ENCODE measurements at regions not wholly inside any gene's neighbourhood (a gene's known extent, or its start where the extent isn't known, plus 50 kb on each side); places are given as distances from the start of the nearest gene placed in this dataset.
"Not testable (repeated sequence)": the region's sequence is repeated elsewhere in the genome, so short reads cannot be mapped to it uniquely, and the experiment has no call there.

DNA sequence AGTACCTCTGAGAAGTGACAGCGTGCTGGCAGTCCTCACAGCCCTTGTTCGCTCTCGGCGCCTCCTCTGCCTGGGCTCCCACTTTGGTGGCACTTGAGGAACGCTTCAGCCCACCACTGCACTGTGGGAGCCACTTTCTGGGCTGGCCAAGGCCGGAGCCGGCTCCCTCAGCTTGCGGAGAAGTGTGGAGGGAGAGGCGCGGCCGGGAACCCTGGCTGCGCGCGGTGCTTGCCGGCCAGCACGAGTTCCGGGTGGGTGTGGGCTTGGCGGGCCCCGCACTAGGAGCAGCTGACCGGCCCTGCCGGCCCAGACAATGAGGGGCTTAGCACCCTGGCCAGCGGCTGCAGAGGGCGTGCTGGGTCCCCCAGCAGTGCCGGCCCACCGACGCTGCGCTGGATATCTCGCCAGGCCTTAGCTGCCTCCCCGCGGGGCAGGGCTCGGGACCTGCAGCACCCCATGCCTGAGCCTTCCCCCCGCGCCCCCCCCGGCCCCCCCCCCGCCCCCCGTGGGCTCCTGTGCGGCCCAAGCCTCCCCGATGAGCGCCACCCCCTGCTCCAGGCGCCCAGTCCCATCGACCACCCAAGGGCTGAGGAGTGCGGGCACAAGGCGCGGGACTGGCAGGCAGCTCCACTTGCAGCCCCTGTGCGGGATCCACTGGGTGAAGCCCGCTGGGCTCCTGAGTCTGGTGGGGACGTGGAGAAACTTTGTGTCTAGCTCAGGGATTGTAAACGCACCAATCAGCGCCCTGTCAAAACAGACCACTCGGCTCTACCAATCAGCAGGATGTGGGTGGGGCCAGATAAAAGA lies 847.7 kb upstream of the CDH6 start:
- not testable (repeated sequence) for DNase-seq

DNA sequence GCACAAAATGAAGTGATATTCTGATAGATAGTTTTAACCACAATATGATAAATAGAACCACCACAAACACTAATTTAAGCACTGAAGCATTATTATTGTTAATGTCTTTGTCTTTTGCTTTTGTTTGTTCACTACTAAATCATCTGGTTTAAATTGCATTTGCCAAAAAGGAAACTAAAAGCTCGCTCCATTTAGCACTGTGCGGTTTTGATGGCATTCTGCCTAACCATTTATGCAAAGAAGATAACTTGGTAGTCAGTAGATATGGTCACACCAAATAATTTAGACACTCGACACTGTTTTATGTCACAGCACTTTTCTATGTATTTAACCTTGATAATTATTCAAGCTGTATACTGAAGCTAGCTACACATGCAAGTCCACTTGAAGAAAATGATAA lies 849.8 kb upstream of the CDH6 start:
- no peak for DNase-seq

DNA sequence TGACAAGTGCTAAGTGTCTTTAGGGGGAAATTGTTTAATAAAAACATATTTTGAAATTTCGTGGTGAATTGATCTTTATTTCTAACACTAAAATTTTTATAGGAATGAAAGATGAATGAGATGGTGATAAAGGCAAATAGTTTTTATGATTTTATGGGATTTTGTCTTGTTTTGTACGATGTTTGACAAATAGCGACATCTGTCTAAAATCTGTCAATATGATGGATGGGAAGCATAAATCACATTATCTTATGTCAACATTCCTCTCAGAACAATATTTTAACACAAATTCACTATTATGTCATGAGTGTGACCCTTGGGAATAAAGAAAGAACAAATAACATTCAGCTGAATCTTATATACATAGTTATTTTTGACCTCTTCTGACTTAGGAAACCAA lies 852.0 kb upstream of the CDH6 start:
- no peak for DNase-seq

DNA sequence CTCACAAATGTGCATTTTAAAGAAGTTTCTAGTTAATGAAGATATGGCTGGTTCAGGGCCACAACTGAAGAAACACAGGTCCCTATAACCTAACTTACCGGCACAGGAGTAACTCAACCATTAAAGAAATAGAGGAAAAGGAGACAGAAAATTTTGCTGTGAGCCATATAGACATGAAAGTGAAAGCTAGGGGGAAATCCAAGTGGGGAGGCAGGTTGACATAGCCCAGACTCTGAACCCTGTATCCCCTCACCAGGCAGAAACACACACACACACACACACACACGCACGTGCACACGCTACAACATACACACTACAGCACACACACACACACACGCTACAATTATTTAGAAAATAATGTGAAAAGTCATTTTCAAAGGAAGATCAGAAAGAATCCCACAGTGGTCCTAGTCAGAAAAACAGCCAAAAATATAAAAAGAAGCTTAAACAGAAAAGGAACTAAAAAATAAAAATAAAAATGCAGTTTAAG lies 856.4 kb upstream of the CDH6 start:
- DNase-seq: no peak

DNA sequence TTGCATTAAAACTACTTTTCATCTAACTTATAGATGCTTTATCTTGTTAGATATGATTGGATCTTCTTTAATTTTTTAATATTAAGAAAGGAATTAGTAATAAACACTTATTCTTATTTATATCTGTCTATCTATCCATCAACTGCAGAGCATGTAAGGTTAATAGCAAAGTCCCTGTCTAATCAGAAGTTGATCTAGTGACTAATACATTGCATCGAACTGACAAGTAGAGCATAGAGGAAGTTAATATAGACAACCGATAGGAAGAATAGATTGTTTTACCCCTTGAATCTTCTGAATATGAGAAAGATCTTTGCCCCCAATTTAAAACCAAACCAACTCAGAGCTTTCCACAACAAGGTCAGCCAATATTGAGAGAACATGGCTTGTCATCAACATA lies 862.0 kb upstream of the CDH6 start:
- DNase-seq: no peak

DNA sequence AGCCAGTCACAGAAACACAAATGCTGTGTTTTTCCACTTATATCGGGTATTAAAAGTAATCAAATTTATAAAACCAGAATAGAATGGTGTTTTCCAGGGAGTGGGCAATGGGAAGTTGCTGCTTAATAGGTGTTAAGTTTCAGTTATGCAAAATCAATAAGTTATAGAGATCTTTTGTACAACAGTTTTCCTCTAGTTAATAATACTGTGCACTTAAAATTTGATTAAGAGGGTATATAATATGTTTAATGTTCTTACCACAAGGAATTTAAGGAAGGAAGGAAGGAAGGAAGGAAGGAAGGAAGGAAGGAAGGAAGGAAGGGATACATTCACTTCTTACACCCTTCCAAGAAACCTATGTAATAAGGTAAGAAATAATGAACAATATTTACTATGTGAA lies 867.7 kb upstream of the CDH6 start:
- no peak for DNase-seq

DNA sequence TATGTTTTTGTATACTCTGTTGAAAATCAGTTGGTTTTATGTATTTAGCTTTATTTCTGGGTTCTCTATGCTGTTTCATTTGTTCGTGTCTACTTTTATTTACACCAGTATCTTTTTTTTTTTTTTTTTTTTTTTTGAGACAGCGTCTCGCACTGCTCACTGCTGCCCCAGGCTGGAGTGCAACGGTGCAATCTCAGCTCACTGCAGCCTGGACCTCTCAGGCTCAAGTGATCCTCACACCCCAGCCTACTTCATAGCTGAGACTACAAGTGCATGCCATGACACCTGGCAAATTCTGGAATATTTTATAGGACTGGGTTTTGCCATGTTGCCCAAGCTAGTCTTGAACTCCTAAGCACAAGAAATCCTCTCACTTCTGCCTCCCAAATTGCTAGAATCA lies 869.4 kb upstream of the CDH6 start:
- no peak for DNase-seq

DNA sequence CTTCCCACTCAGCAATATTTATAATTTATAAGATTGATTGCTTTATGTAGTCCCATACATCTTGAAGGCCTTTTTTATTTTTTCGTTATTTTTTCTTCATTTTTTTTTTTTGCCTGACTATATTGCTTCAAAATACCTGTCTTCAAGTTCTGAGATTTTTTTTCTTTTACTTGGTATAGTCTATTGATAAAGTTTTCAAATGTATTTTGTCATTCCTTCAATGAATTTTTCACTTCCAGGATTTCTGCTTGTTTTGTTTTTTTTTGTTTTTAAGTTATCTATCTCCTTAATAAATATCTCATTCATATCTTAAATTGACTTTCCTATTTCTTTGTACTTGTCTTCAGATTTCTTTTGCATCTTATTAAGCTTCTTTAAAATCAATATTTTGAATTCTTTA lies 905.6 kb upstream of the CDH6 start:
- DNase-seq: no peak

DNA sequence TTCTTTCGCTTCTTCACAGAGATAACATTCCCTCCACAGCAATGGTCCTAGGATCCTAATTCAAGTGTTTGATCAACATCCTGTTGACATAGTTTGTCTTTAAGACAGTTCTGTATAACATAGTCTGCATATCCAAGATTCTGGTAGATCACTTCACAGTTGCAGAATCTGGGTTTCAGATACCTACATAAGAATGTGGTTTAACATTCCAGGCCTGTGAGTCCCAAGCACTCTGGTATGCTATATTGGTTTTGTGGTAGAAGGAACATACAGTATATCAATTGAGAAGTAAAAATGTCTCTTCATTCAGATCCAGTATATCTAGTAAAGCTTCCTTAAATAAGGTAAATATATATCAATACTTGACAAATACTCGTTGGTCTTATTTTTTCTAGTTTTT lies 914.2 kb upstream of the CDH6 start:
- DNase-seq: no peak

DNA sequence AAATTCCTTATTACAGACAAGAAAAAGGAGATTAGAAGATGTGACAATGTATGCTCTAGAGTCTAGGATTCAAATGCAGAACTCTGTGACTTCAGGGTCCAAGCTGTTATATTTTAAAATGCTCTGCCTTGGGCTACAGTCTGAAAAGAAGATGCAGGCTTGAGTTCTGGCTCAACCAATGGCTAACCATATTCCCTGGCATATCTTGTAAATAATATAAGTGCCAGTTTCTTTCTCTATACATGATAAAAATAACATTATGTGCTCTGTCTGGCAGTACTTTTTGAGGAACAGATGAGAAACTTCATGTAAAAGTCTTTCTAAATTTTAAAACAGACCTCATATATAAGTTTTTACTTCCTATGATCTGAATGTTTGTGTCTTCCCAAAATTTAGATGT lies 926.5 kb upstream of the CDH6 start:
- DNase-seq: no peak

DNA sequence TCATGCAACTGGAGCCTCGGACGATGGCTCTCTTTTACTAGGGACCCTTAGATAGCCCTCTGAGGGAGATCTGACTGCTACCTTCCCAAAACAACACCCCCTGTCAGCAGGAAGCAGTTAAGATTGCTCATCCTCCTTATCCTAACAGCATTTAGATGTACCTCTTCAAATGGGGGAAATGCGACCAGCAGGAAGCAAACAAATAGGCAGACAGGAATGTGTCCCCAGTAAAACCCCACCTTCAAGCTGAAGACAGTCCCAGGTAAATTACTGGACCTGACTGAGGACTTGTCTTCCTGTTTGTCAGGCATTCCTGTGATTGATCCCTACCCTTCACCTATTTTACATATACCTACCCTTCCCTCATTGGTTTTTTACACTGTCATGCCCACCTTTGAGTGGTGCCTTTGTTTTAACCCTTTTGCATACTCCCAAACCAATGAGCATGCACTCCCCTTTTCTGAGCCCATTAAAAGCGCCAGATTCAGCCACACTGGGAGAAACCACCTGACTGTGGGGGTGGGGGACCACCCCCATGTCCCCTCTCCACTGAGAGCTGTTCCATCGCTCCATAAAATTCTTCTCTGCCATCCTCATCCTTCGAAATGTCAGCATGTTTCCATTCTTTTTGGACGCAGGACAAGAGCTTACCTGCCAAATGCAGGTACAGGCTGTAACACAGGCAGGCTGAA lies 954.0 kb upstream of the CDH6 start:
- DNase-seq: no peak

DNA sequence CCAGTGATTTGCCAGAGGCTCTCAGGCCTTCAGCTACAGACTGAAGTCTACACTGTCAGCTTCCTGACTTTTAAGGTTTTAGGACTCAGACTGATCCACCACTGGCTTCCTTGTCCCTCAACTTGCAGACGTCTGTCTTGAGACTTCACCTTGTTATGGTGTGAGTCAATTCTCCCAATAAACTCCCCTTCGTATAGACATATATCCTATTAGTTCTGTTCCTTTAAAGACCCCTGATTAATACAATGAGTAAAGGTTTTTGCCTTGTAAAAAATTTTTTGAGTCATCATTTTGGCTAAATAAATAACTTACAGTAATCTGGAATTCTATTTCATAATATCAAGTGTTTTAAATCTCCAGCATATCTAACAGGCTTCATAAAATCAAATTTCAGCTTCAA lies 956.3 kb upstream of the CDH6 start:
- no peak for DNase-seq

DNA sequence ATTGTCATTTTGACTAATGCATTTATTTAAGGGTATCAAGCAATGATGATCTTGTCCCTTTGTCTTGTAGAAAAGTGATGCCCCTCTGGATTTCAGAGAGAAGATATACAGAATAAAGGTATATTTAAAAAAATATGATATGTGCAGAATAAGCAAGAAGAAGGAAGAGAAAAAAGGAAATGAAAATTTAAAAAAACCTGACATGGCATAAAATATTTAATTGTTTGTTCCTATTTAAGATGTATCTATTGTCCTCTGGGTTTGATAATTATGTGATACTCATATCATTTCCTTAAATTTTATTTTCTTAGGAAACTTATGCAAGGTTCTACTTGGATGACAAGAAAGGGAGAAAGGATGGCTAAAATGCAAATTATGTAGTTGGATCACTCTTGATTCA lies 983.7 kb upstream of the CDH6 start:
- no peak for DNase-seq

DNA sequence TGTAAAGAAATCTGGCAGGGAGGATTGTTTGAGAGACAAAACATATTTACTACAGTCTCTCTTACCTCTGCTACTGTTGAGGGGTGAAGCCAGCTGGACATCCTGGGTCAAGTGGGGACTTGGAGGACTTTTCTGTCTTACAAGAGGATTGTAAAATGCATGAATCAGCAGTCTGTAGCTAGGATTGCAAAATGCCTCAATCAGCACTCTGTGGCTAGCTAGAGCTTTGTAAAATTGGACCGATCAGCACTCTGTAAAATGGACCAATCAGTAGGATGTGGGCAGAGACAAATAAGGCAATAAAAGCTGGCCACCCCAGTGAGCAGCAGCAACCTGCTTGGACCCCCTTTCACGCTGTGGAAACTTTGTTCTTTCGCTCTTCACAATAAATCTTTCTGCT lies 995.8 kb upstream of the CDH6 start:
- DNase-seq: no peak

DNA sequence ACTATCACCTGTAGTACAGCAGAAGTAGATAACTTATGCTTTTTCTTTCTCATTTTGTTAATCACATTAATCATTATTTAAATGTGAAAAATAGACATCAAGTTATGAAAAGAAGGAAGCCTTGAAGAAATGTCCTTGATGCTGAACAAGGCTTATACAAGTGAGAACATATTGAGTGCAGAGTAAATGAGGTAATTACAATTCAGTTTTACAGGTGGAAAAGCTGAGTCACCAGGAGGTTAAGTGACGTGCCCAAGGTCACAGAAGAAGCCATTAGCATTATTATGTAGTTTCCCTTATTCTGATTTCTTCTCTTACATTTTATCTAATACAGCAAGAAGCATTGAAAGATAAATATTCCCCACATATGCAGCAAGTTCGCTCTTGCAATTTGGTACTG lies 998.5 kb upstream of the CDH6 start:
- DNase-seq: no peak

DNA sequence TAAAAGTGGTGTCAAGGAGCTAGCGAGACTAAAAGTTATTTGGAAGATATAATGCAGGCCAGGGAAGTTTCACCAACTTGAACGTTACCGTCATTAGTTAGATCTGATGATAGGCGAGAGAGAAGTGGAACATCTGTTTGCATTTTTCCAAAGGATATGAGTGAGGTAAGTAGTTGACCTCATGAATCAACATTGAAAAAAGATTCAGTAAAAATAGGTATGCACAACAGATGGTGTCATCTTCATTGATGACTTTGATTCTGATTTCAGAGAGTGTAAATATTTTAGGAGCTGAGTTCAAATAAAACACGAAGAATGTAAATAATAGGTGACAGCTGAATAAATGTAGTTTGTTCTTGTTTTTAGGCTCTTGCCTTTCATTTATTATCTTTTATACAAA lies 998.9 kb upstream of the CDH6 start:
- no peak for DNase-seq

DNA sequence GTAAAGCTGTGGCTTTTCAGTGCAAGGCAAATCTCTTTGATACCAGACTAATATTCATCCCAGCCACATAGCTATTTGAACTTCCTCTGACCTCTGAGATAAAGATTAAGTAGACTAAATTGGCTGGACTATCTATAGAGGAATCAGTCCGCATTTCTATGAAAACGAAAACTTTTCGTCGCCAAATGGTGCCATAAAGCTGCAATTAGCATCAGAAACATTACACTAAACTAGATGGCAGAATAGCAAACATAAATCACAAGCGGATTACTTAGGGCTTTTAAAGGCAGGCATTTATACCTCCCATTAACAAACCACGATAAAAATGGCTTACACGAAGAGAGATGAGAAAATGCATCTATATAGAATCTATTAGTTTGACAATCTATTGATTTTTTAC lies 1009.7 kb upstream of the CDH6 start:
- DNase-seq: no peak

DNA sequence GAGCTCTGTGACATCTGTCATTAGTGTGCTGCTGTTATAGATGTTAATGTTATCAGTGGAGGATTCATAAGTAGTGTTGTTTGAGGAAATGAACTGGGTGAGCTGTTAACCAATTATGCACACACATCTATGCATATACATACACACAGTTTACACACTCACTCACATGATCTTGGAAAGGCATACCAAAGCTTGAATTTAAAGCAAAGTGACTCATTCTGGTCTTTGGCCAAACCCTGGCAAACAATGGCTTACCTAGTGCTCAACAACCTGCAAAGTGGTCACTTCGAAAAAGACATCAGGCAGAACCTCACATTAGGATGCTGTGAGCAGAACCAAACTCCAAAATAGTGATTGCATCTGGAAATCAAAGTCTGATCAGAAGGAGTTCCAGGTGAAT lies 1037.3 kb upstream of the CDH6 start:
- DNase-seq: no peak

DNA sequence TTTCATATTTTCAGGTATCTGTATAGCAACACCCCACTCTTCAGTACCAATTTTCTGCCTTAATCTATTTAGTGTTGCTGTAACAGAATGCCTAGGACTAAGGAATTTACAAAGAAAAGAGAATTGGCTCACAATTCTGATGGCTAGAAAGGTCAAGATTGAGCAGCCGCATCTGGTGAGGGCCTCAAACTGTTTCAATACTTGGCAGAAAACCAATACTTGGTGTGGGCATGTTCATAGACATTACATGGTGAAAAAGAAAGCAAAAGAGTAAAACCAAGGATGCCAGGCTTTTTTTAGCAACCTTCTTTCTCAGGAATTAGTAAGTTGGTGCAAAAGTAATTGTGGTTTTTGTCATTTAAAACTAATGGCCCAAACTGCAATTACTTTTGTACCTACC lies 1041.1 kb upstream of the CDH6 start:
- DNase-seq: no peak

DNA sequence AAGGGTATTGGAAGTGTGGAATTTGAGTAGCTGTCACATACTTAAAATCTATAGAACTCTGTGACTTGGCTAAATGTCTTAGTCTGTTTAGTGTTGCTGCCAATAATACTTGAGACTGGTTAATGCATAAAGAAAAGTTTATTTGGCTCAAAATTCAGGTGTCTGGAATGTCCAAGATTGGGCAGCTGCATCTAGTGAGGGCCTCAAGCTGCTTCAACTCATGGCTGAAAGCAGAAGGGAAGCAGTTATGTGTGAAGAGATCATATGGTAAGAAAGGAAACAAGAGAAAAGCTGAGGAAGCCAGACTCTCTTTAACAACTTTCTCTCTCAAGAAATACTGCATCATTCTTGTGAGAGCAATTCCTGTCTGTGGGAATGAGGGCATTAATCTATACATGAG lies 1043.3 kb upstream of the CDH6 start:
- DNase-seq: no peak

DNA sequence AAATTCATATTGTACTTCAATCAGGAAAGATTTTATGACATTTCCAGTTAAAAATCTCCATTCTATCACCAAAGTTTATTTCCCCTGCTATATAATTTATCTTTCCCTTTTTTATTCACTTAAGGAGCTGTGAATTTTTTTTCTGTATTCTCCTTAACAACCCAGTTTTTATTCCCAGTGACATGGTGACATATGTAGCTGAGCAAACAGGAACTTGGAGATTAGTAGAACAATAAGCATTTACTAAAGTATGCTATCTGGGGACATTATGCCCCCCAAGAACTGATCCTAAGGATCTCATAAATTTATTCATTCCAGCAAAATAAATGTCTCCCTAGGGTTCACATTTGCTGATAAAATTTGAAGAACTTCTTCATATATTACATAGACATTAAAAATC lies 1044.0 kb upstream of the CDH6 start:
- no peak for DNase-seq

DNA sequence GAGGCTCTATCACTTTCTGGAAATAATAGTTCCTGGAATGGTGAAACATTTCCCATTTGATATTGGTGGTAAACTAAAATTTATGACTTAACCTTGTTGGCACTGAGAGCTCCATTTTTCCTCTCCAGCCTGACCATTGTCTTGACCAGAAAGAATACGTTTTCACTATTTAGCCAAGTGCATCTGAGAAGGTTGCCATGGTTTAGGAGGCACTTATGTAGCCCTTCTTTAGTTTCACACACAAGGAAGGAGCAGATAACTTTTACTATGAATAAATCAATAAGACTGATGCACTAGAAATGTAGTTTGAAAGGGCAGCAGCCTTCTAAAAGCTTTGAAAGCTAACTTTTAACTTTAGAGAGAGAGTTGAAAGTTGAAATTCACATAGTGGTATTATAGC lies 1045.5 kb upstream of the CDH6 start:
- DNase-seq: no peak

DNA sequence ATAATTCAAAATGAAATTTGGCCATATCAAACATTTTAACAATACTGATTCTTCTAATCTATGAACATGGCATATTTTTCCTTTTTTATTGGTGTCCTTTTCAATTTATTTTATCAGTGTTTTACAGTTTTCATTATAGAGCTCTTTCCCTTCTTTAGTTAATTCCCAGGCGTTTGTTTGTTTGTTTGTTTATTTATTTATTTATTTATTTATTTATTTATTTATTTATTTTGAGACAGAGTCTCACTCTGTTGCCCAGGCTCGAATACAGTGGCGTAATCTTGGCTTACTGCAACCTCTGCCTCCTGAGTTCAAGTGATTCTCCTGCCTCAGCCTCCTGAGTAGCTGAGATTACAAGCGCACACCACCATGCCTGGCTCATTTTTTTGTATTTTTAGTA lies 1049.4 kb upstream of the CDH6 start:
- not testable (repeated sequence) for DNase-seq

DNA sequence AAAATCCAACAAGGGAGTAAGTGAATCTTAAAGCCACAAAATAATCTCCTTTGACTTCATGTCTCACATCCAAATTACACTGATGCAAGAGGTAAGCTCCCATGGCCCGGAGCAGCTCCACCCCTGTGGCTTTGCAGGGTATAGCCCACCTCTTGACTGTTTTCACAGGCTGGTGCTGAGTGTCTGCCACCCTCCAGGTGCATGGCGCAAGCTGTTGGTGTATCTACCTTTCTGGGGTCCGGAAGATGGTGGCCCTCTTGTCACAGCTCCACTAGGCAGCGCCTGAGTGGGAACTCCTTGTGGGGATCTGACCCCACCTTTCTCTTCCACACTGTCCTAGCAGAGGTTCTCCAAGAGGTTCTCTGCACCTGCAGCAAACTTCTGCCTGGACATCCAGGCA lies 1051.1 kb upstream of the CDH6 start:
- no peak for DNase-seq

DNA sequence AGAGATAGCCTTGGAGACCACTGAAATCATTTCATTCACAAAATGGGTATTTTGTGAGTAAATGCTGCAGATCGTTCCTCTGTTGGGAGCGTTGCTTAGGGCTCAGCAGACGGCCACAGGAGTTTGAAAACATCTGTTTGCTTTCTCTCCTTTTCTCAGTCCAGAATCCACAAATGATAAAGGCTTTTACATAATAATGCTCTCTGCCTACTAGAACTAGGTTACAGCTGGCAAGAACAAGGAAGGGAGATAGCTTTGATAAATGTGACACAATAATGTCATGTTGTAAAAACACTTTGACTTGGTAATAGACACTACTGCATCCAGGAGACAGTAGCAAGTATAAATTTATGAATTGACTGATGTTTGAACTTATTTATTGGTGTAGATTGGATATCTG lies 1072.4 kb upstream of the CDH6 start:
- no peak for DNase-seq
